ENCODE measurements at regions not wholly inside any gene's neighbourhood (a gene's known extent, or its start where the extent isn't known, plus 50 kb on each side); places are given as distances from the start of the nearest gene placed in this dataset.

DNA sequence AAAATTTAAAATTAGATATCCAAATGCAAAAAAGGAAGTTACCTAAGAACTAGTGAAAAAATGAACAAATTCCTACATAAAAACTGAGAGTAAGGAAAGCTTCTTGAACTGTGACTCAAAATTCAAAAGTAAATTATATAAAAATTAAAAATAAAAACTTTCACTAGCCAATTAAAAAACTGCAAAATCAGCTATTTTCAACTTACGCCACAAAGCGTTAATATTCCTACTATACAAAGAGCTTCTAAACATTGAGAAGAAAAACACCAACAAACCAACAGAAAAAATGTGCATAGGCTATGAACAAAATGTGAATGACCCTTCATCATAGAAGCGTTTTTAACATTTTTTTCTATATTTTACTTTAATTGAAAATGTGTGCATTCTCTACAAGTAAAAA lies 445.7 kb downstream of the CDH2 start:
- TF ChIP-seq, protein P1, sequence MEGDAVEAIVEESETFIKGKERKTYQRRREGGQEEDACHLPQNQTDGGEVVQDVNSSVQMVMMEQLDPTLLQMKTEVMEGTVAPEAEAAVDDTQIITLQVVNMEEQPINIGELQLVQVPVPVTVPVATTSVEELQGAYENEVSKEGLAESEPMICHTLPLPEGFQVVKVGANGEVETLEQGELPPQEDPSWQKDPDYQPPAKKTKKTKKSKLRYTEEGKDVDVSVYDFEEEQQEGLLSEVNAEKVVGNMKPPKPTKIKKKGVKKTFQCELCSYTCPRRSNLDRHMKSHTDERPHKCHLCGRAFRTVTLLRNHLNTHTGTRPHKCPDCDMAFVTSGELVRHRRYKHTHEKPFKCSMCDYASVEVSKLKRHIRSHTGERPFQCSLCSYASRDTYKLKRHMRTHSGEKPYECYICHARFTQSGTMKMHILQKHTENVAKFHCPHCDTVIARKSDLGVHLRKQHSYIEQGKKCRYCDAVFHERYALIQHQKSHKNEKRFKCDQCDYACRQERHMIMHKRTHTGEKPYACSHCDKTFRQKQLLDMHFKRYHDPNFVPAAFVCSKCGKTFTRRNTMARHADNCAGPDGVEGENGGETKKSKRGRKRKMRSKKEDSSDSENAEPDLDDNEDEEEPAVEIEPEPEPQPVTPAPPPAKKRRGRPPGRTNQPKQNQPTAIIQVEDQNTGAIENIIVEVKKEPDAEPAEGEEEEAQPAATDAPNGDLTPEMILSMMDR (IDR thresholded peaks at IDR 0.05; ENCODE audit: control extremely low read depth, extremely low read depth, low read depth, missing control alignments), result no peak
- ChIA-PET CTCF (interaction anchor here (1.9 kb wide), 1 partner anchor 13 kb away, joined by 4 read pairs; no protein-coding TSS in a partner anchor), POLR2A (no interaction called here)
- DNase-seq (ENCODE audit: extremely low spot score), result no peak

DNA sequence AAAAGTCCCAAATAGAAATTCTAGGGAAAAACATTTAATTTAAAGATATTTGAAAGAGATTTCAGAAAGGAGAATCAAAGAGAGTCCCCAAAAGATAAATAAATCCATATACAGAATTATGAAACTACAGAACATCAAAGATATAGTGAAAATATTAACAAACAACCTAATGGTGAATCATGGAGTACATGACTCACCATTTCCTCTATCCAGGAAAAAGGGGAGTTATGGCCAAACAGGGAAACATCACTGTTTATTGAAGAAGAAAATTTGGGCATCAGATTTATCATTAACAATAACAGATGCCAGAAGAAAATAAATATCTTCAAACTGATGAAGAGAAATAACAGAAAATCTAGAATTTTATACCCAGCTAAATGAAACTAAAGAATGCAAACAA lies 448.3 kb downstream of the CDH2 start:
- TF ChIP-seq, protein P1 (IDR thresholded peaks at IDR 0.05; ENCODE audit: control extremely low read depth, extremely low read depth, low read depth, missing control alignments), result no peak
- DNase-seq (ENCODE audit: extremely low spot score), result no peak
- POLR2A ChIA-PET, result no interaction called here
- CTCF ChIA-PET, result interaction anchor here (2.1 kb wide), 1 partner anchor 9 kb away, joined by 5 read pairs; no protein-coding TSS in a partner anchor

DNA sequence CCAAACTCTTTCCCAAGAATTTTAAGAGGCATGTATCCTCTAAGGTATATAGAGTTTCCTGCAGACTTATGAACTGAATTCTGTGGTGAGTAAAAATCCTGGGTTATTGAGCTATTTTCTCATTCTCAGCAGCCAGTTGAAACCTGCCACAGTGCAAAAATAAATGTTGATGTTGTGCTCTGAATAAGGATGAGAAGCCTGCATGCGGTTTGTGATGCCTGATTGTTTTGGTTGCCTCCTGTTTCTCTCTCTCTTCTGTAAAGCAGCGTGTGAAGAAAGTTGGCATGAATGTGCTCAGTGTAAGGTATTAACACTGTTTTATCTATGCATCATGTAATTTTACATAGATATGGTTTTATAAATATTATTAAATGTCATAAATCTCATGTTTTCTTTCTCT lies 452.6 kb downstream of the CDH2 start:
- TF ChIP-seq, protein P1 (IDR thresholded peaks at IDR 0.05; ENCODE audit: control extremely low read depth, extremely low read depth, low read depth, missing control alignments), result no peak
- CTCF ChIA-PET, result interaction anchor here (1.1 kb wide), 1 partner anchor 9 kb away, joined by 4 read pairs; no protein-coding TSS in a partner anchor
- POLR2A ChIA-PET, result no interaction called here
- DNase-seq (ENCODE audit: extremely low spot score), result no peak

DNA sequence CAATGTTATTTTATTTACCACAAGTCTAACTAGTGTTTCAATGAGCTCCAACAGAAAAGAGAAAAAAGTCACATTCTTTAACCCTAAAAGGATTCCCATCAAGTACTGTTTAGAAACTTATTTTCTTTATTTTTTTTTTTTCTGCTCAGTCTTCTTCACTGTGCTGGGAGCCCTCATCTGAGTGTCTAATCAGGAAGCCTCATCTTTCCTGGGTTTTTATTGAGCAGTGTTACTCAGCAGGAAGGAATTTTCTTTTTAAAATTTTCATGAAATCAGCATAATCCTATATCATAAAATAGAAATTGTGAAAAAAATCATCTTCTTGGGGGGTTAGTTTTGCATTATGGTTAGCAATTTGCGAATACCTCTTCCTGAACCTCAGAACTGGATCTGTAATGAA lies 453.8 kb downstream of the CDH2 start:
- DNase-seq (ENCODE audit: extremely low spot score), result no peak
- ChIA-PET POLR2A (no interaction called here), CTCF (interaction anchor here (1.1 kb wide), 1 partner anchor 57 kb away, joined by 3 read pairs; no protein-coding TSS in a partner anchor)
- TF ChIP-seq, protein P1 (IDR thresholded peaks at IDR 0.05; ENCODE audit: control extremely low read depth, extremely low read depth, low read depth, missing control alignments), result no peak

DNA sequence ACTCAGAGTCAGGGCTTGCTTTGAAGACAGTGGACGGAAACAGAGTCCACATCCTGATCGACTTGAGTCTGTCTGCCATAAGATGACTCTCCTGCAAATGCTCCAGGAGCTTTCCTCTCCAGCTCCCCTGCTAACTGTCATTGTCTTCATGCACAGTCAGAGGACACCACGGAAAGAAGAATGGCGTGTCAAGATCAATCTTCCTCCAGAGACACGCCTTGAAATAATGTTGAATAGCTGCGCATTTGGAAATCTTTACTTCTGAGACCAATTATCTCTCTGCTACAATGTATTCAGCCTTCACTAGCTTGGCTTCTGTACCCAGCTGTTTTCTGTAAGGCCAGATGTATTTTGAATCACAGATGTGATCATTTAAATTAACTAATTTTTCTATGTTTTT lies 457.2 kb downstream of the CDH2 start:
- ChIA-PET CTCF (interaction anchor here (1.4 kb wide), 1 partner anchor 8 kb away, joined by 5 read pairs; no protein-coding TSS in a partner anchor), POLR2A (no interaction called here)

DNA sequence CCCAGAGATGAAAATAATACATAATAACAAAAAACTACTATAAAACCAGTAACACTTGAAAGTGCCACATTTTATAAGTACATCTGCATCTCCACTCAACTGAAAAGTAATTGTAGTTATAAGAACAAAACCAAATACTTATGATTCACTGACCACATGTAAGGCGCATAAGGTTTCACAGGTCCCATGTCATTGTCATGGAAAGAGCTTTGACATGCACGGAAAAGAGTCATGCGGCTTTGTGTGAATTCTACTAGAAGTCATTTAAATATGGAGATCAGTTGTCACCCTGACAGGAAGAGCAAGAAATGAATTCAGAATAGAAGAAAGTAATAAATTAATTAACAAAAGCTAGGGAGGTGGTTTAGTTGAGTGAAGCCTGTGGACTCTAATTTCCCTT lies 459.1 kb downstream of the CDH2 start:
- POLR2A ChIA-PET, result no interaction called here
- CTCF ChIA-PET, result no interaction called here

More for the DNA sequence above, 457.2 kb downstream of the CDH2 start:
- no peak for DNase-seq (ENCODE audit: extremely low spot score)
- TF ChIP-seq, protein P1 (IDR thresholded peaks at IDR 0.05; ENCODE audit: control extremely low read depth, extremely low read depth, low read depth, missing control alignments), result no peak

More for the DNA sequence above, 459.1 kb downstream of the CDH2 start:
- TF ChIP-seq, protein P1 (IDR thresholded peaks at IDR 0.05; ENCODE audit: control extremely low read depth, extremely low read depth, low read depth, missing control alignments), result no peak
- no peak for DNase-seq (ENCODE audit: extremely low spot score)

Data from GM10248 (cell line).